Panc1 (cell line): ENCODE measurements at regions not wholly inside any gene's neighbourhood (a gene's known extent, or its start where the extent isn't known, plus 50 kb on each side); places are given as distances from the start of the nearest gene placed in this dataset.

ENCODE experiments used
- ATAC-seq: fragments of 200-7000 bp; cut with Tn5 transposase; 2 replicates; pipeline ENCODE4 v1.9.1; 2020; ENCODE audit warnings: mild to moderate bottlenecking, moderate library complexity
- BruUV-seq: library from RNA; stranded (reverse); fragments of 400-500 nt; replicated peaks from 2 replicates; lab custom pipeline; 2021; lab: Mats Ljungman, UMichigan
- CTCF ChIA-PET: fragments of 300-600 bp; sonication (Branson Sonifier 250); formaldehyde crosslinking; loops from one replicate; lab custom pipeline; 2022; ENCODE audit warnings: antibody characterized with exemption; lab: Charles Lee
- POLR2A ChIA-PET: fragments of 300-600 bp; sonication (Branson Sonifier 250); formaldehyde crosslinking; loops from one replicate; lab custom pipeline; 2022; ENCODE audit warnings: antibody characterized with exemption; lab: Charles Lee
- DNase-seq: peaks from one replicate; pipeline ENCODE4 v3.0.0-alpha.2; 2010; ENCODE audit warnings: low read depth, low spot score
- H3K27ac ChIP-seq: 2 replicates; pipeline ENCODE4 v1.5.1; 2011; ENCODE audit warnings: mild to moderate bottlenecking, low read length, inconsistent platforms
- H3K27me3 ChIP-seq: fragments of 200-500 bp; sonication (Bioruptor generic); 2 replicates; pipeline ENCODE4 v1.6.0; 2014; ENCODE audit warnings: low read length, inconsistent platforms; ENCODE audit not compliant: control insufficient read depth, insufficient read depth
- H3K36me3 ChIP-seq: fragments of 200-500 bp; sonication (Bioruptor generic); 2 replicates; pipeline ENCODE4 v1.5.1; 2014; ENCODE audit warnings: inconsistent platforms, mild to moderate bottlenecking, low read length, moderate library complexity; ENCODE audit not compliant: control insufficient read depth, insufficient read depth
- H3K4me1 ChIP-seq: 2 replicates; pipeline ENCODE4 v1.5.1; 2011; ENCODE audit warnings: inconsistent platforms, mild to moderate bottlenecking, low read length, moderate library complexity; ENCODE audit not compliant: control insufficient read depth, insufficient read depth
- H3K4me3 ChIP-seq, 2 experiments: 2 replicates each; pipeline ENCODE4 v1.5.1; 2011 to 2012; ENCODE audit warnings: low read depth in 2 of 2, low read length in 2 of 2, mild to moderate bottlenecking in 2 of 2, inconsistent platforms in 1 of 2, moderate library complexity in 1 of 2
- H3K9me3 ChIP-seq: fragments of 200-500 bp; sonication (Bioruptor generic); 2 replicates; pipeline ENCODE4 v1.5.1; 2014; ENCODE audit warnings: low read depth, mild to moderate bottlenecking, inconsistent platforms, low read length, moderate library complexity; ENCODE audit not compliant: control insufficient read depth, insufficient read depth
- POLR2AphosphoS5 ChIP-seq: IDR thresholded peaks from 2 replicates; pipeline ENCODE4 v1.6.1; 2012; ENCODE audit warnings: mild to moderate bottlenecking, low read depth, low read length, moderate library complexity
- REST ChIP-seq, 2 experiments: IDR thresholded peaks; 2 replicates each; pipeline ENCODE4 v1.6.1; 2011 to 2012; ENCODE audit warnings: low read depth in 2 of 2, control low read depth in 1 of 2, low read length in 1 of 2, mild to moderate bottlenecking in 1 of 2, moderate library complexity in 1 of 2; ENCODE audit not compliant: insufficient read depth in 1 of 2
- SIN3A ChIP-seq: IDR thresholded peaks from 2 replicates; pipeline ENCODE4 v1.6.1; 2012; ENCODE audit warnings: low read depth, mild to moderate bottlenecking, low read length, moderate library complexity, borderline replicate concordance; ENCODE audit not compliant: insufficient read depth
- TCF7L2 ChIP-seq: IDR thresholded peaks from 2 replicates; pipeline ENCODE4 v1.6.1; 2011; ENCODE audit warnings: mild to moderate bottlenecking, low read depth, low read length, inconsistent platforms
- in situ Hi-C: cut with HindIII; loops from 2 replicates; pipeline ENCODE4 v1.10.0; 2016; ENCODE audit warnings: low sequenced_read_pairs, low pct_unique_long_range_greater_than_20kb
- intact Hi-C: fragments of 100-400 bp; cut with micrococcal nuclease; formaldehyde crosslinking; loops from one replicate; pipeline ENCODE4 v1.10.0; 2022; ENCODE audit not compliant: unreplicated experiment
- TF ChIP-seq, protein P1 (sequence below): fragments of 450-650 bp; IDR thresholded peaks from 2 replicates; pipeline ENCODE4 v1.5.1; 2017; ENCODE audit warnings: mild to moderate bottlenecking

- no peak for TF ChIP-seq REST (IDR thresholded peaks at IDR 0.05; ENCODE audit: insufficient read depth in 1 of 2, low read depth in 2 of 2, low read length in 1 of 2)
- TF ChIP-seq POLR2AphosphoS5 = no peak
- TF ChIP-seq TCF7L2 = no peak
- TF ChIP-seq SIN3A = no peak
- TF ChIP-seq, protein P1, sequence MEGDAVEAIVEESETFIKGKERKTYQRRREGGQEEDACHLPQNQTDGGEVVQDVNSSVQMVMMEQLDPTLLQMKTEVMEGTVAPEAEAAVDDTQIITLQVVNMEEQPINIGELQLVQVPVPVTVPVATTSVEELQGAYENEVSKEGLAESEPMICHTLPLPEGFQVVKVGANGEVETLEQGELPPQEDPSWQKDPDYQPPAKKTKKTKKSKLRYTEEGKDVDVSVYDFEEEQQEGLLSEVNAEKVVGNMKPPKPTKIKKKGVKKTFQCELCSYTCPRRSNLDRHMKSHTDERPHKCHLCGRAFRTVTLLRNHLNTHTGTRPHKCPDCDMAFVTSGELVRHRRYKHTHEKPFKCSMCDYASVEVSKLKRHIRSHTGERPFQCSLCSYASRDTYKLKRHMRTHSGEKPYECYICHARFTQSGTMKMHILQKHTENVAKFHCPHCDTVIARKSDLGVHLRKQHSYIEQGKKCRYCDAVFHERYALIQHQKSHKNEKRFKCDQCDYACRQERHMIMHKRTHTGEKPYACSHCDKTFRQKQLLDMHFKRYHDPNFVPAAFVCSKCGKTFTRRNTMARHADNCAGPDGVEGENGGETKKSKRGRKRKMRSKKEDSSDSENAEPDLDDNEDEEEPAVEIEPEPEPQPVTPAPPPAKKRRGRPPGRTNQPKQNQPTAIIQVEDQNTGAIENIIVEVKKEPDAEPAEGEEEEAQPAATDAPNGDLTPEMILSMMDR = no peak
- intact Hi-C loops (no loop called here), in situ Hi-C loops (no loop called here)
- no peaks in the 10 kb centered on the region for H3K9me3 ChIP-seq
- DNase-seq (no peak), ATAC-seq (no peak)
- H3K4me1 ChIP-seq = no peaks in the 10 kb centered on the region
- no peak overlapping the region for H3K4me3 ChIP-seq
- no TSS peak for BruUV-seq
- CTCF ChIA-PET = no interaction called here
- no peaks in the 10 kb centered on the region for H3K36me3 ChIP-seq
- POLR2A ChIA-PET = no interaction called here
- H3K27ac ChIP-seq = no peak overlapping the region
- H3K27me3 ChIP-seq = no peaks in the 10 kb centered on the region
These were observed 830.4 kb downstream of the GRIK2 start for GRCh38 chr6:102223942-102224341.

DNA sequence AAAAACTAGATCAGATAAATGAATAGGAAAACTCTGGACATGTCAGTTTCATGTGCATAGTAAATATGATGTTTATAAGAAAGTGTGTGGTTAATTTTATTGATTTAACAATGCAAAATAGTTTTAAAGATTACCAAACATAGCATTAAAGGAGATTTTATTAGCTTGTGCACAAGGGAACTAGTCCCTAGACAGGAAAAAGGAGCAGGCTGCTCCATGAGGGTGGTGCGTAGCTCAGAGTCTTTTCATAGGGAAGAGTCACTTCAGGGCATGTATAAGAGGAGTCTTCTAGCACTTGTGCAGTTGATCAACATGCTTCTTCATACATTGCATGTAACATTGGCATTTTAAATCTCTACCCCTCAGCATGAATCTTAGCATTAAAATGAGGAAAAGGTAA, 835.8 kb downstream of the GRIK2 start:
- DNase-seq (no peak), ATAC-seq (no peak)
- Histone ChIP-seq H3K4me1 (no peaks in the 10 kb centered on the region), H3K4me3 (no peak overlapping the region), H3K27ac (no peak overlapping the region), H3K27me3 (no peaks in the 10 kb centered on the region), H3K36me3 (no peaks in the 10 kb centered on the region), H3K9me3 (no peaks in the 10 kb centered on the region)
- POLR2A ChIA-PET = no interaction called here
- intact Hi-C loops = no loop called here
- in situ Hi-C loops = no loop called here
- BruUV-seq = no TSS peak
- CTCF ChIA-PET = no interaction called here
- no peak for TF ChIP-seq TCF7L2
- no peak for TF ChIP-seq POLR2AphosphoS5
- TF ChIP-seq SIN3A = no peak
- TF ChIP-seq, protein P1 = no peak
- TF ChIP-seq REST (IDR thresholded peaks at IDR 0.05; ENCODE audit: insufficient read depth in 1 of 2, low read depth in 2 of 2, low read length in 1 of 2) = no peak
